Left lobe of liver (tissue), 2 donors: ENCODE measurements at regions not wholly inside any gene's neighbourhood (a gene's known extent, or its start where the extent isn't known, plus 50 kb on each side); places are given as distances from the start of the nearest gene placed in this dataset.

Experiments used
- ATAC-seq: fragments of 200-7000 bp; cut with Tn5 transposase; one replicate; pipeline ENCODE4 v1.9.1; 2020; ENCODE audit warnings: mild to moderate bottlenecking, moderate library complexity
- DNase-seq: peaks from one replicate; pipeline ENCODE4 v3.0.0-alpha.2; 2020; ENCODE audit warnings: low spot score
- donor health status: DM: no; HTN: no; CAD: no; lungs with moderate emphysema.
- donor health status: DM: no; HTN: yes; CAD: no.

DNA sequence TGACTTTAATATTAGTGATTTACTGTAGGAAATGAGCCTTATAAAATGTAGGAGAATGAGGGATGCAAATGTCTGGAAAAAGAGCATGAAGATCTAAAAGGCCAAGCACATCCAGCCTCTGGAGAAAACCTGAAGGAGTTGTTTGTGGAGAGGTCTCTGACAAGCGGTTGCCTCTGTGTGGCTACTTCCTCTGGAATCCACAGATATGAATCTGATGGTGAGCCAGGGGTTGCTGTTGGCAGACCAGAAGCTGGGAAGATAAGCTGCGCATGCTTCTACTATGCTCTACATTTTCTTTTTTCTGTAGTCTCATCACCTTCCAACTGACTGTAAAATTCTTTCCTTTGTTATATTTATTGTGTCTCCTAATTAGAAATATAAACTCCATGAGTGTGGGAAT is 248.6 kb downstream of the OLFM3 start:
- ATAC-seq (no peak), DNase-seq (no peak)
